Peyer's patch (tissue), 4 donors: ENCODE measurements at regions not wholly inside any gene's neighbourhood (a gene's known extent, or its start where the extent isn't known, plus 50 kb on each side); places are given as distances from the start of the nearest gene placed in this dataset.

Experiments
- POLR2A ChIP-seq, 2 donors: fragments of 450-650 bp; IDR thresholded peaks; one replicate each; pipeline ENCODE4 v1.5.1; 2017; ENCODE audit warnings: antibody characterized with exemption in 2 of 2, mild to moderate bottlenecking in 2 of 2, moderate library complexity in 2 of 2
- TF ChIP-seq, protein P1 (sequence below), 6 experiments: fragments of 450-650 bp in 4 of 6; fragments of 200-600 bp in 2 of 6; sonication (generic) in 1 of 6; IDR thresholded peaks; one replicate each; pipeline ENCODE4 v1.5.1; 2017 to 2019; ENCODE audit warnings: antibody characterized with exemption in 6 of 6, mild to moderate bottlenecking in 3 of 6, moderate library complexity in 1 of 6

DNA sequence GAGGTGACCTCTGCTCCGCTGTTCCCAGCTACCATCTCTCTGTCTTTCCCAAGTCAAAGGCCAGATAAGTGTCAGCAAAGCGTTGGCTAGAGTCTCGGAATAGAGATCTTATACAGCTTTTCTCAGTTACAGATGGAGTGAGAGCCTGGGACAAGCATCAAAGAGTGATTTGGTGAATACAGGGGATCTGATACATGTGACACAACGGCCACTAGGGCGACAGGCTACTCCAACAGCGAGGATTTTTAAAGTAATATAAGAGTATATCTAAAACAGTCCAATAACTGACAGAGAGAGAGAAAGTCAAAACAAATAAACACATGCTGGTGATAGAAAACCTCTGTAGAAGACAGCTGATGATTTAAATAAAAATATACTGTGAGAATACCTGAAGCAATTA is 433.1 kb upstream of the SMIM31 start:
- TF ChIP-seq, protein P1, sequence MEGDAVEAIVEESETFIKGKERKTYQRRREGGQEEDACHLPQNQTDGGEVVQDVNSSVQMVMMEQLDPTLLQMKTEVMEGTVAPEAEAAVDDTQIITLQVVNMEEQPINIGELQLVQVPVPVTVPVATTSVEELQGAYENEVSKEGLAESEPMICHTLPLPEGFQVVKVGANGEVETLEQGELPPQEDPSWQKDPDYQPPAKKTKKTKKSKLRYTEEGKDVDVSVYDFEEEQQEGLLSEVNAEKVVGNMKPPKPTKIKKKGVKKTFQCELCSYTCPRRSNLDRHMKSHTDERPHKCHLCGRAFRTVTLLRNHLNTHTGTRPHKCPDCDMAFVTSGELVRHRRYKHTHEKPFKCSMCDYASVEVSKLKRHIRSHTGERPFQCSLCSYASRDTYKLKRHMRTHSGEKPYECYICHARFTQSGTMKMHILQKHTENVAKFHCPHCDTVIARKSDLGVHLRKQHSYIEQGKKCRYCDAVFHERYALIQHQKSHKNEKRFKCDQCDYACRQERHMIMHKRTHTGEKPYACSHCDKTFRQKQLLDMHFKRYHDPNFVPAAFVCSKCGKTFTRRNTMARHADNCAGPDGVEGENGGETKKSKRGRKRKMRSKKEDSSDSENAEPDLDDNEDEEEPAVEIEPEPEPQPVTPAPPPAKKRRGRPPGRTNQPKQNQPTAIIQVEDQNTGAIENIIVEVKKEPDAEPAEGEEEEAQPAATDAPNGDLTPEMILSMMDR (IDR thresholded peaks at IDR 0.05), result no peak
- TF ChIP-seq POLR2A (IDR thresholded peaks at IDR 0.05), result no peak
